Ascending aorta (tissue), 2 donors: ENCODE measurements at regions not wholly inside any gene's neighbourhood (a gene's known extent, or its start where the extent isn't known, plus 50 kb on each side); places are given as distances from the start of the nearest gene placed in this dataset.

Source experiments
- DNase-seq, 2 donors: peaks; one replicate each; pipeline ENCODE4 v3.0.0-alpha.2; 2019; ENCODE audit warnings: low spot score in 2 of 2
- H3K27ac ChIP-seq, 2 donors: fragments of 200-600 bp; sonication (generic); one replicate each; pipeline ENCODE4 v1.5.1; 2016 to 2017; ENCODE audit warnings: mild to moderate bottlenecking in 1 of 2
- H3K27me3 ChIP-seq: fragments of 200-600 bp; sonication (generic); one replicate; pipeline ENCODE4 v1.5.1; 2017
- H3K36me3 ChIP-seq, 2 donors: fragments of 200-600 bp; sonication (generic); one replicate each; pipeline ENCODE4 v1.5.1; 2016
- H3K4me1 ChIP-seq, 2 donors: fragments of 200-600 bp; sonication (generic); one replicate each; pipeline ENCODE4 v1.5.1; 2016 to 2017; ENCODE audit warnings: mild to moderate bottlenecking in 1 of 2
- H3K4me3 ChIP-seq, 2 donors: fragments of 200-600 bp; sonication (generic); one replicate each; pipeline ENCODE4 v1.5.1; 2016 to 2017; ENCODE audit warnings: mild to moderate bottlenecking in 1 of 2
- H3K9me3 ChIP-seq, 2 donors: fragments of 200-600 bp; sonication (generic); one replicate each; pipeline ENCODE4 v1.5.1; 2016
- intact Hi-C: fragments of 100-400 bp; cut with DNase I; formaldehyde crosslinking; loops from one replicate; pipeline ENCODE4 v1.15.1; 2023
- TF ChIP-seq, protein P1 (sequence below), 3 experiments: fragments of 200-600 bp in 2 of 3; fragments of 450-650 bp in 1 of 3; sonication (generic) in 2 of 3; IDR thresholded peaks; one replicate each; pipeline ENCODE4 v1.5.1; 2016 to 2019; ENCODE audit warnings: antibody characterized with exemption in 3 of 3, mild to moderate bottlenecking in 1 of 3, moderate library complexity in 1 of 3

- no peak overlapping the region for H3K4me3 ChIP-seq
- no peaks in the 10 kb centered on the region for H3K36me3 ChIP-seq
- H3K27ac ChIP-seq = no peak overlapping the region
- H3K9me3 ChIP-seq = no peaks in the 10 kb centered on the region
- no peaks in the 10 kb centered on the region for H3K27me3 ChIP-seq
- no peak for DNase-seq
- intact Hi-C loops = no loop called here
- H3K4me1 ChIP-seq = no peaks in the 10 kb centered on the region
- TF ChIP-seq, protein P1, sequence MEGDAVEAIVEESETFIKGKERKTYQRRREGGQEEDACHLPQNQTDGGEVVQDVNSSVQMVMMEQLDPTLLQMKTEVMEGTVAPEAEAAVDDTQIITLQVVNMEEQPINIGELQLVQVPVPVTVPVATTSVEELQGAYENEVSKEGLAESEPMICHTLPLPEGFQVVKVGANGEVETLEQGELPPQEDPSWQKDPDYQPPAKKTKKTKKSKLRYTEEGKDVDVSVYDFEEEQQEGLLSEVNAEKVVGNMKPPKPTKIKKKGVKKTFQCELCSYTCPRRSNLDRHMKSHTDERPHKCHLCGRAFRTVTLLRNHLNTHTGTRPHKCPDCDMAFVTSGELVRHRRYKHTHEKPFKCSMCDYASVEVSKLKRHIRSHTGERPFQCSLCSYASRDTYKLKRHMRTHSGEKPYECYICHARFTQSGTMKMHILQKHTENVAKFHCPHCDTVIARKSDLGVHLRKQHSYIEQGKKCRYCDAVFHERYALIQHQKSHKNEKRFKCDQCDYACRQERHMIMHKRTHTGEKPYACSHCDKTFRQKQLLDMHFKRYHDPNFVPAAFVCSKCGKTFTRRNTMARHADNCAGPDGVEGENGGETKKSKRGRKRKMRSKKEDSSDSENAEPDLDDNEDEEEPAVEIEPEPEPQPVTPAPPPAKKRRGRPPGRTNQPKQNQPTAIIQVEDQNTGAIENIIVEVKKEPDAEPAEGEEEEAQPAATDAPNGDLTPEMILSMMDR (IDR thresholded peaks at IDR 0.05) = no peak
These were observed 497.3 kb upstream of the FRG1 start for GRCh38 chr4:189443341-189443740.

- Histone ChIP-seq H3K4me3 (no peak overlapping the region), H3K27ac (no peak overlapping the region), H3K36me3 (no peaks in the 10 kb centered on the region), H3K4me1 (no peaks in the 10 kb centered on the region), H3K9me3 (no peaks in the 10 kb centered on the region), H3K27me3 (no peaks in the 10 kb centered on the region)
- intact Hi-C loops = no loop called here
- TF ChIP-seq, protein P1 (IDR thresholded peaks at IDR 0.05) = no peak
- no peak for DNase-seq
These were observed 495.1 kb upstream of the FRG1 start for GRCh38 chr4:189445613-189446012.

DNA sequence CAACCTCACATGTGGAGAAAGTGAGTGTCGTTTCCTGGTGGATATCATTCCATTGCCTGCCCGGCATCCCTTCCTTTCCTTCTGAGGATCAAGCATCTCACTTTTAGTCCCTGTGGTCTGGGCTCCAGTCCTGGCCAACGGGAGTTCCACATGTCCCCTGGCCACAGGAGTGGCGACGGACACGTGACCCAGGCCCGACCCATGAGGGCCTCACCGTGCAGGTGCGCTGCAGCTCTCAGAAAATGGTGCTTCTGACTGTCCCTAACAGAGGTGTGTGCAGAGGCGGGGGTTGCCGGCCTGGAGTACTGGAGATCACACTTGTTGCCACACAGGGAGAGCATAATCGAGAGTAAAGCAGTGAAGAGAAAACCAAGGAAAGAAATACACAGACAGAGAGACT lies 476.9 kb upstream of the FRG1 start:
- H3K4me1 ChIP-seq = no peaks in the 10 kb centered on the region
- H3K36me3 ChIP-seq = no peaks in the 10 kb centered on the region
- no peak overlapping the region for H3K27ac ChIP-seq
- H3K9me3 ChIP-seq = no peaks in the 10 kb centered on the region
- TF ChIP-seq, protein P1 (IDR thresholded peaks at IDR 0.05) = no peak
- intact Hi-C loops = no loop called here
- no peaks in the 10 kb centered on the region for H3K27me3 ChIP-seq
- no peak for DNase-seq
- H3K4me3 ChIP-seq = no peak overlapping the region

DNA sequence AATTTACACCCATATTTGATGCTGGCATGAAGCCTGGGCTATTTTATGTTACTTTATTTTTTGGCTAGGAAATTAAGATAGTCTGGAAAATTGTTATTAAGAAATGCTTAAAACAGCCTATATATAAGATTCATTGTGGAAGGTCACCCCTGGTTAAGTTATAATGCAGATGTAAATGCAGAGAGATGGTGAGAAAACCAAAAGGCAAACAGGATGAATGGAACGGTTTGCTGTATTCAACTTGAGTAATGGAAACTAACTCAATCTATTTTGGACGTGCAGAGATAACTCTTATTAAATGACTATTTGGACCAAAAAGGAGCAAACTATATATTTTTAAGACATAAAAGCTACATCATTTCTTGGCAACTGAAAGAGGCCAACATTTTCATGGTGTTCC lies 446.3 kb upstream of the FRG1 start:
- intact Hi-C loops = no loop called here
- TF ChIP-seq, protein P1 (IDR thresholded peaks at IDR 0.05) = no peak
- Histone ChIP-seq H3K36me3 (no peaks in the 10 kb centered on the region), H3K4me1 (no peaks in the 10 kb centered on the region), H3K4me3 (no peak overlapping the region), H3K9me3 (no peaks in the 10 kb centered on the region), H3K27ac (no peak overlapping the region), H3K27me3 (no peaks in the 10 kb centered on the region)
- DNase-seq = no peak

GRCh38 chr4:189497516-189497915 lies 443.2 kb upstream of the FRG1 start:
- Histone ChIP-seq H3K27me3 (no peaks in the 10 kb centered on the region), H3K4me3 (no peak overlapping the region), H3K4me1 (no peaks in the 10 kb centered on the region), H3K36me3 (no peaks in the 10 kb centered on the region), H3K9me3 (no peaks in the 10 kb centered on the region), H3K27ac (no peak overlapping the region)
- TF ChIP-seq, protein P1 (IDR thresholded peaks at IDR 0.05) = no peak
- DNase-seq = no peak
- intact Hi-C loops = no loop called here

- Histone ChIP-seq H3K27ac (no peak overlapping the region), H3K4me3 (no peak overlapping the region), H3K4me1 (no peaks in the 10 kb centered on the region), H3K9me3 (no peaks in the 10 kb centered on the region), H3K27me3 (no peaks in the 10 kb centered on the region), H3K36me3 (no peaks in the 10 kb centered on the region)
- intact Hi-C loops = no loop called here
- no peak for DNase-seq
- TF ChIP-seq, protein P1 (IDR thresholded peaks at IDR 0.05) = no peak
These were observed 442.7 kb upstream of the FRG1 start for GRCh38 chr4:189497996-189498395.
